ENCODE measurements at regions not wholly inside any gene's neighbourhood (a gene's known extent, or its start where the extent isn't known, plus 50 kb on each side); places are given as distances from the start of the nearest gene placed in this dataset.

GRCh38 chr4:187178587-187178986 is 454.9 kb upstream of the FAT1 start:
- ChIA-PET POLR2A (ENCODE audit: unreplicated experiment) (no interaction called here), CTCF (no interaction called here)
- H3K23ac ChIP-seq (ENCODE audit: low read depth, low read length) = no peak overlapping the region
- H2BK120ac ChIP-seq (ENCODE audit: low read depth, low read length) = no peak overlapping the region
- no peak overlapping the region for H3K9ac ChIP-seq (ENCODE audit: low read depth, low read length)
- WGBS, 2 experiments (ENCODE audit: extremely low coverage in 2 of 2, insufficient read length in 1 of 2) = no CpG with 5 or more reads among the region's 6 CpGs
- H3K14ac ChIP-seq (replicated peaks; ENCODE audit: low read depth, low read length) = no peak overlapping the region
- H4K5ac ChIP-seq (ENCODE audit: low read depth, low read length) = no peak overlapping the region
- no peaks in the 10 kb centered on the region for H3K79me1 ChIP-seq (ENCODE audit: low read depth in 1 of 2, low read length in 2 of 2)
- dilution Hi-C loops (cut with HindIII; ENCODE audit: low sequenced_read_pairs, unreplicated experiment) = no loop called here
- no peak overlapping the region for H4K91ac ChIP-seq (ENCODE audit: insufficient read depth, low read depth, low read length)
- no peak overlapping the region for H4K8ac ChIP-seq (ENCODE audit: low read depth in 2 of 2, low read length in 2 of 2)
- no peak overlapping the region for H3K4me2 ChIP-seq (ENCODE audit: low read depth, low read length)
- no TSS peak for BruUV-seq (replicated peaks)
- H3K9me3 ChIP-seq (ENCODE audit: control insufficient read depth, insufficient read depth, low read length) = no peaks in the 10 kb centered on the region
- H3K18ac ChIP-seq (ENCODE audit: low read depth, low read length) = no peak overlapping the region
- no peak for TF ChIP-seq USF2 (IDR thresholded peaks at IDR 0.05; ENCODE audit: low read depth, low read length)
- TF ChIP-seq RFX5 (IDR thresholded peaks at IDR 0.05; ENCODE audit: low read depth, low read length) = no peak
- no peak for TF ChIP-seq CEBPB (IDR thresholded peaks at IDR 0.05; ENCODE audit: low read depth, low read length)
- H4K20me1 ChIP-seq (ENCODE audit: insufficient read depth, low read length) = no peaks in the 10 kb centered on the region
- H2AFZ ChIP-seq (replicated peaks; ENCODE audit: low read length, poor library complexity) = no peak overlapping the region
- H3K4ac ChIP-seq (ENCODE audit: low read depth, low read length) = no peak overlapping the region
- no peak overlapping the region for H2BK5ac ChIP-seq (ENCODE audit: low read depth, low read length, poor library complexity, severe bottlenecking)
- H3K4me3 ChIP-seq (ENCODE audit: insufficient read depth, low read depth, low read length) = no peak overlapping the region
- peaks cover 3% of the 10 kb centered on the region; the same call in 1 of the 2 replicates for H3K9me1 ChIP-seq (ENCODE audit: insufficient read depth, low read length)
- H3K56ac ChIP-seq (ENCODE audit: extremely low read depth, insufficient read depth, low read length) = no peak overlapping the region
- H2BK15ac ChIP-seq (ENCODE audit: low read depth, low read length) = no peak overlapping the region
- no peak overlapping the region for H2AK5ac ChIP-seq (ENCODE audit: low read depth, low read length)
- H2BK20ac ChIP-seq (ENCODE audit: low read depth, low read length) = no peak overlapping the region
- peaks cover 6% of the 10 kb centered on the region for H3K4me1 ChIP-seq (ENCODE audit: control insufficient read depth, insufficient read depth, low read length)
- ATAC-seq (ENCODE audit: low read depth) (no peak), DNase-seq (no peak)
- in situ Hi-C loops (cut with MboI; ENCODE audit: low sequenced_read_pairs) = no loop called here
- no peak overlapping the region for H3K27ac ChIP-seq (ENCODE audit: insufficient read depth, low read length)
- H3K27me3 ChIP-seq (ENCODE audit: control insufficient read depth, insufficient read depth, low read length) = no peaks in the 10 kb centered on the region
- no peak overlapping the region for H2AK9ac ChIP-seq (replicated peaks; ENCODE audit: low read depth, low read length, poor library complexity)
- H3K36me3 ChIP-seq (ENCODE audit: control insufficient read depth, insufficient read depth, low read length) = no peaks in the 10 kb centered on the region
- intact Hi-C loops (cut with micrococcal nuclease) = loop anchor here (10.0 kb wide), 1 partner anchor 454 kb away; the partner anchor contains the start of gene FAT1
